Activated CD4-positive, alpha-beta T cell treated with anti-CD3 and anti-CD28 coated beads, Interleukin-2, amount 10 ng/mL, durations not matched to agents 24 days and 14 days (primary cell): ENCODE measurements at regions not wholly inside any gene's neighbourhood (a gene's known extent, or its start where the extent isn't known, plus 50 kb on each side); places are given as distances from the start of the nearest gene placed in this dataset.

Source experiments
- DNase-seq: peaks from one replicate; pipeline ENCODE4 v3.0.0; 2022
- H3K27ac Mint-ChIP-seq: one replicate; pipeline ENCODE4 v1.8.0; 2022; ENCODE audit warnings: mild to moderate bottlenecking, mixed read lengths
- H3K27me3 Mint-ChIP-seq: one replicate; pipeline ENCODE4 v1.8.0; 2022; ENCODE audit warnings: mixed read lengths
- H3K36me3 Mint-ChIP-seq: one replicate; pipeline ENCODE4 v1.8.0; 2022; ENCODE audit warnings: low read depth, mild to moderate bottlenecking, mixed read lengths
- H3K4me1 Mint-ChIP-seq: one replicate; pipeline ENCODE4 v1.8.0; 2021; ENCODE audit warnings: mixed read lengths
- H3K4me3 Mint-ChIP-seq: one replicate; pipeline ENCODE4 v1.8.0; 2022; ENCODE audit warnings: mild to moderate bottlenecking, moderate library complexity, mixed read lengths
- H3K9me3 Mint-ChIP-seq: one replicate; pipeline ENCODE4 v1.8.0; 2021; ENCODE audit warnings: mixed read lengths
- intact Hi-C: fragments of 100-400 bp; cut with micrococcal nuclease; formaldehyde crosslinking; loops from one replicate; pipeline ENCODE4 v1.15.1; 2023

- no peak overlapping the region for H3K27ac Mint-ChIP-seq
- intact Hi-C loops: no loop called here
Observed at GRCh38 chr3:5545719-5546118, 358.2 kb downstream of the EDEM1 start.

GRCh38 chr3:5553203-5553602 lies 365.7 kb downstream of the EDEM1 start:
- H3K27ac Mint-ChIP-seq: no peak overlapping the region
- H3K27me3 Mint-ChIP-seq: no peaks in the 10 kb centered on the region

More at GRCh38 chr3:5545719-5546118, 358.2 kb downstream of the EDEM1 start:
- H3K4me3 Mint-ChIP-seq: no peak overlapping the region
- H3K36me3 Mint-ChIP-seq: no peaks in the 10 kb centered on the region
- no peaks in the 10 kb centered on the region for H3K4me1 Mint-ChIP-seq
- H3K9me3 Mint-ChIP-seq: peaks cover 7% of the 10 kb centered on the region
- DNase-seq: no peak
- no peaks in the 10 kb centered on the region for H3K27me3 Mint-ChIP-seq

GRCh38 chr3:5554245-5554747 lies 366.8 kb downstream of the EDEM1 start:
- Mint-ChIP-seq H3K27me3 (no peaks in the 10 kb centered on the region), H3K9me3 (no peaks in the 10 kb centered on the region), H3K4me3 (no peak overlapping the region), H3K27ac (no peak overlapping the region), H3K36me3 (no peaks in the 10 kb centered on the region), H3K4me1 (no peaks in the 10 kb centered on the region)
- intact Hi-C loops: no loop called here
- DNase-seq: no peak

More at GRCh38 chr3:5553203-5553602, 365.7 kb downstream of the EDEM1 start:
- intact Hi-C loops: no loop called here
- no peak overlapping the region for H3K4me3 Mint-ChIP-seq
- no peaks in the 10 kb centered on the region for H3K36me3 Mint-ChIP-seq
- no peaks in the 10 kb centered on the region for H3K4me1 Mint-ChIP-seq
- no peaks in the 10 kb centered on the region for H3K9me3 Mint-ChIP-seq
- DNase-seq: no peak

- Mint-ChIP-seq H3K9me3 (no peaks in the 10 kb centered on the region), H3K36me3 (no peaks in the 10 kb centered on the region), H3K4me1 (no peaks in the 10 kb centered on the region), H3K27ac (no peak overlapping the region), H3K27me3 (no peaks in the 10 kb centered on the region), H3K4me3 (no peak overlapping the region)
- intact Hi-C loops: no loop called here
- no peak for DNase-seq
Observed at GRCh38 chr3:5560199-5560598, 372.7 kb downstream of the EDEM1 start.

- H3K36me3 Mint-ChIP-seq: no peaks in the 10 kb centered on the region
- intact Hi-C loops: no loop called here
Observed at GRCh38 chr3:5563537-5564277, 376.2 kb downstream of the EDEM1 start.

GRCh38 chr3:5564278-5564666 lies 376.8 kb downstream of the EDEM1 start:
- intact Hi-C loops: no loop called here
- no peaks in the 10 kb centered on the region for H3K36me3 Mint-ChIP-seq
- H3K27ac Mint-ChIP-seq: no peak overlapping the region
- no peaks in the 10 kb centered on the region for H3K27me3 Mint-ChIP-seq
- H3K4me3 Mint-ChIP-seq: no peak overlapping the region
- no peaks in the 10 kb centered on the region for H3K4me1 Mint-ChIP-seq
- H3K9me3 Mint-ChIP-seq: no peaks in the 10 kb centered on the region
- DNase-seq: no peak

More at GRCh38 chr3:5563537-5564277, 376.2 kb downstream of the EDEM1 start:
- Mint-ChIP-seq H3K4me3 (no peak overlapping the region), H3K27me3 (no peaks in the 10 kb centered on the region), H3K27ac (no peak overlapping the region), H3K4me1 (no peaks in the 10 kb centered on the region), H3K9me3 (no peaks in the 10 kb centered on the region)
- DNase-seq: no peak

- Mint-ChIP-seq H3K27ac (no peak overlapping the region), H3K9me3 (no peaks in the 10 kb centered on the region)
- intact Hi-C loops: no loop called here
Observed at GRCh38 chr3:5565026-5565425, 377.5 kb downstream of the EDEM1 start.

GRCh38 chr3:5567113-5567512 lies 379.6 kb downstream of the EDEM1 start:
- Mint-ChIP-seq H3K27ac (no peak overlapping the region), H3K9me3 (no peaks in the 10 kb centered on the region), H3K27me3 (no peaks in the 10 kb centered on the region), H3K4me3 (no peak overlapping the region), H3K36me3 (no peaks in the 10 kb centered on the region), H3K4me1 (no peaks in the 10 kb centered on the region)
- DNase-seq: no peak
- intact Hi-C loops: no loop called here

More at GRCh38 chr3:5565026-5565425, 377.5 kb downstream of the EDEM1 start:
- Mint-ChIP-seq H3K27me3 (no peaks in the 10 kb centered on the region), H3K36me3 (no peaks in the 10 kb centered on the region), H3K4me1 (no peaks in the 10 kb centered on the region), H3K4me3 (no peak overlapping the region)
- DNase-seq: no peak

GRCh38 chr3:5568451-5568850 lies 380.9 kb downstream of the EDEM1 start:
- no peaks in the 10 kb centered on the region for H3K27me3 Mint-ChIP-seq
- H3K27ac Mint-ChIP-seq: no peak overlapping the region
- no peaks in the 10 kb centered on the region for H3K9me3 Mint-ChIP-seq
- no peaks in the 10 kb centered on the region for H3K4me1 Mint-ChIP-seq
- no peak for DNase-seq
- intact Hi-C loops: no loop called here
- no peak overlapping the region for H3K4me3 Mint-ChIP-seq
- H3K36me3 Mint-ChIP-seq: no peaks in the 10 kb centered on the region

GRCh38 chr3:5569152-5569551 lies 381.6 kb downstream of the EDEM1 start:
- no peak for DNase-seq
- H3K9me3 Mint-ChIP-seq: no peaks in the 10 kb centered on the region
- H3K4me1 Mint-ChIP-seq: no peaks in the 10 kb centered on the region
- no peak overlapping the region for H3K4me3 Mint-ChIP-seq
- no peaks in the 10 kb centered on the region for H3K27me3 Mint-ChIP-seq
- intact Hi-C loops: no loop called here
- no peak overlapping the region for H3K27ac Mint-ChIP-seq
- no peaks in the 10 kb centered on the region for H3K36me3 Mint-ChIP-seq

GRCh38 chr3:5572168-5572567 lies 384.7 kb downstream of the EDEM1 start:
- no peak for DNase-seq
- Mint-ChIP-seq H3K27ac (no peak overlapping the region), H3K4me1 (no peaks in the 10 kb centered on the region), H3K27me3 (no peaks in the 10 kb centered on the region), H3K9me3 (no peaks in the 10 kb centered on the region), H3K36me3 (no peaks in the 10 kb centered on the region), H3K4me3 (no peak overlapping the region)
- intact Hi-C loops: no loop called here

- no peak for DNase-seq
- Mint-ChIP-seq H3K27ac (no peak overlapping the region), H3K4me1 (no peaks in the 10 kb centered on the region), H3K4me3 (no peak overlapping the region), H3K9me3 (no peaks in the 10 kb centered on the region), H3K36me3 (no peaks in the 10 kb centered on the region), H3K27me3 (no peaks in the 10 kb centered on the region)
- intact Hi-C loops: no loop called here
Observed at GRCh38 chr3:5576277-5577011, 388.9 kb downstream of the EDEM1 start.

GRCh38 chr3:5579139-5579602 lies 391.7 kb downstream of the EDEM1 start:
- no peak for DNase-seq
- H3K4me1 Mint-ChIP-seq: no peaks in the 10 kb centered on the region
- no peaks in the 10 kb centered on the region for H3K9me3 Mint-ChIP-seq
- intact Hi-C loops: no loop called here
- no peak overlapping the region for H3K27ac Mint-ChIP-seq
- no peaks in the 10 kb centered on the region for H3K36me3 Mint-ChIP-seq
- no peaks in the 10 kb centered on the region for H3K27me3 Mint-ChIP-seq
- no peak overlapping the region for H3K4me3 Mint-ChIP-seq

GRCh38 chr3:5579946-5580345 lies 392.4 kb downstream of the EDEM1 start:
- H3K4me3 Mint-ChIP-seq: no peak overlapping the region
- no peak overlapping the region for H3K27ac Mint-ChIP-seq
- no peak for DNase-seq
- H3K36me3 Mint-ChIP-seq: no peaks in the 10 kb centered on the region
- intact Hi-C loops: no loop called here
- no peaks in the 10 kb centered on the region for H3K27me3 Mint-ChIP-seq
- H3K4me1 Mint-ChIP-seq: no peaks in the 10 kb centered on the region
- no peaks in the 10 kb centered on the region for H3K9me3 Mint-ChIP-seq
